HUES48 (cell line): ENCODE measurements at regions not wholly inside any gene's neighbourhood (a gene's known extent, or its start where the extent isn't known, plus 50 kb on each side); places are given as distances from the start of the nearest gene placed in this dataset.

Experiments used
- H3K27ac ChIP-seq: one replicate; pipeline ENCODE4 v1.7.0; 2013; ENCODE audit warnings: low read depth, low read length, inconsistent platforms
- H3K27me3 ChIP-seq: 2 replicates; pipeline ENCODE4 v1.6.1; 2013; ENCODE audit warnings: mild to moderate bottlenecking, low read length; ENCODE audit not compliant: control insufficient read depth, insufficient read depth
- H3K36me3 ChIP-seq: 2 replicates; pipeline ENCODE4 v1.6.1; 2013; ENCODE audit warnings: low read length; ENCODE audit not compliant: control insufficient read depth, insufficient read depth
- H3K4me1 ChIP-seq: 2 replicates; pipeline ENCODE4 v1.6.1; 2013; ENCODE audit warnings: mild to moderate bottlenecking, low read length; ENCODE audit not compliant: control insufficient read depth, insufficient read depth
- H3K4me3 ChIP-seq: 2 replicates; pipeline ENCODE4 v1.5.1; 2013; ENCODE audit warnings: mild to moderate bottlenecking, low read depth, low read length
- H3K9ac ChIP-seq: 2 replicates; pipeline ENCODE4 v1.6.1; 2013; ENCODE audit warnings: mild to moderate bottlenecking, low read depth, low read length, moderate library complexity
- H3K9me3 ChIP-seq: 2 replicates; pipeline ENCODE4 v1.6.1; 2013; ENCODE audit warnings: low read length; ENCODE audit not compliant: control insufficient read depth, insufficient read depth

DNA sequence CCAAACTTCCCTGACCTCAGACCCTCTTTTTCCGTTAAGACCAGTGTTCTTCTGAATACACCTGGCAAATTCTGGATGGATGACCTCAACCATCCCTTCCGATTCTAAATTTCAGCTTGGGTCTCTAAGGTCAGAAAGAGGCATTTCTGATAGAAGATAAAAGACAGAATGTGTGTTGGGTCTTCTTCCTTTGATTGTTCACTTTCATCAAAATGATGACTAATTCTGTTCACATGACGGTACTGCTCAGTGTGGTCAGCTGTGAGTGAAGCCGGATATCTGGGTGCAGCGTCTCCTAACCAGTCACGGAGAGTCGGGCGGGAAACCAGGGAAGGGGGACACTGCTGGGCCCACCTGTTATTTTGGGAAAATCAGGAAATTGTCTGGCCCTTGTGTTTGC is 151.6 kb upstream of the NAV2 start:
- Histone ChIP-seq H3K4me1 (peaks cover 3% of the 10 kb centered on the region; the same call in 1 of the 2 replicates), H3K27me3 (peaks cover 3% of the 10 kb centered on the region; the same call in 1 of the 2 replicates), H3K36me3 (no peaks in the 10 kb centered on the region), H3K27ac (no peak overlapping the region), H3K9me3 (no peaks in the 10 kb centered on the region), H3K9ac (no peak overlapping the region), H3K4me3 (no peak overlapping the region)

DNA sequence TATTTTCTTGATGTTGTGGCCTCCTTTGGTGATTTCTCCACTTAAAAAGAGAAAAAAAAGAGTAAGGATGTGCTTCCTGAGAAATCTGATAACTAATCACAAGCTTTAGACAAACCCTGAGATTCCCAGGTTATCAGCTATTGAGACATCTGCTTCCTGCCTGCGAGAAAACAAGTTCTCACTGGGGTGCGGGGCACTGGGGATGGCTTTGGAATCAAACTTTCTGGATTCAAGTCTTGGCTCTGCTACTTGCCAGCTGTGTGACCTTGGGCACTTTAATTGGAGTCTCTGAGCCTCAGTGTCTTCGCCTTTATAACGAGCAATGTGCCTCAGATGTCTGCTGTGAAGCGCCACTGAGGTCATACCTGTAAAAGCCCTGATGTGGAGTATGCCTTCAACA is 152.5 kb upstream of the NAV2 start:
- Histone ChIP-seq H3K4me3 (no peak overlapping the region), H3K36me3 (no peaks in the 10 kb centered on the region), H3K9me3 (no peaks in the 10 kb centered on the region), H3K27ac (no peak overlapping the region), H3K9ac (no peak overlapping the region), H3K4me1 (peaks cover 3% of the 10 kb centered on the region; the same call in 1 of the 2 replicates), H3K27me3 (peaks cover 1% of the 10 kb centered on the region; the same call in 1 of the 2 replicates)

DNA sequence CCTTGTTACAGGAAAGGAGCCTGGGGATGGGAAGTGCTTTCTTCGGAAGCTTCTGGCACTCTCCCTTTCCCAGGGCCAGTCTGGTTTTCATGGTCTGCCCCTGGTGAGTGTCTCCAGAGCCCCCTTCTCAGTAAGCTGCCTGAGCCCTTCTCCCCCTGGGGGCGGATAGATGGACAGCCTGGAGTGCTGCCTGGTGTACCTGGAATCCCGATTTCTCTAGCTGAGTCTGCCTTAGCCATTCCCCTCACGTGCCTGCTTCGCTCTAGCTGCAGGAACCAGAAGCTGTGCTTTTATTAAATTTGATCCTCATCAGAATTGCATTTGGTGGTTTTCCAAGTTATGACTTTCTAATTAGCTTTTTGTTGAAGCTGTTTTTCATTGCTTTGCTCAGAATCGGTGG is 152.9 kb upstream of the NAV2 start:
- Histone ChIP-seq H3K9ac (no peak overlapping the region), H3K36me3 (no peaks in the 10 kb centered on the region), H3K27ac (no peak overlapping the region), H3K4me1 (peaks cover 3% of the 10 kb centered on the region; the same call in 1 of the 2 replicates), H3K9me3 (no peaks in the 10 kb centered on the region), H3K27me3 (no peaks in the 10 kb centered on the region; the same call in 1 of the 2 replicates), H3K4me3 (no peak overlapping the region)

DNA sequence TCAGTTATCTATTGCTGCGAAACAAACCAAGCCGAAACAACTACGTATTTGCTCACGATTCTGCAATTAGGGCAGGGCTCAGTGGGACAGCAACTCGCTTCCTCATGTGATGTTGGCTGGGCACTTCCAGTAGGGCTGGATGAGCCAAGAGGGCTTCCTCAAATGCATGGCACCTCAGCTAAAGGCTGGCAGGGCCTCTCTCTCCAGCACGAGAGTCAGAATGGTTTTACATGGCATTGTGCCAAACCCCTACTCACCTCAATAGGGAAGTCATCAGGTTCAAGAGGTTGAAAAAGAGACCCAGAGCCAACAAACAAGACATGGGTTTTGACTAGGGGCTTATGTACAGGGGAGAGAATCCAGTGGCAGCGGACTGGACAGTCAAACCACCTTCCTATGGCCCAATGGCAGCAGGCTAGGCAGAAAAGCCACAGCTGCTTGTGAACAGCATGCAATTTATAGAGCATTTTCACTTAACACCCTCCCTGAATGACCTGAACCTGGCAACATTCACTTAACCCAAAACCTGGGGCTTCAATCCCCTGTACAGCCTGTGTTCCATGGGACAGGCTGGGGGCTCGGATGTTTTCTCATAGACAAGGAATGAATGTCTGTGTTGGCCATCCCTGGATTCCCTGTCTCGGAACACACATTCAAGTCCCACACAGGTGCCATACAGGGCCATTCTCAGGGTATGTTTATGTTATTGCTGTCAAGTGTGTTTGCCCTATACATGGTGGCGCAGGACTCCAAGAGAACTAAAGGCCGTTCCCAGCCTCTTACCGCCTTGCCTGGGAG is 154.2 kb upstream of the NAV2 start:
- Histone ChIP-seq H3K27ac (no peak overlapping the region), H3K4me3 (no peak overlapping the region), H3K36me3 (no peaks in the 10 kb centered on the region), H3K9ac (no peak overlapping the region), H3K27me3 (no peaks in the 10 kb centered on the region; the same call in 1 of the 2 replicates), H3K9me3 (no peaks in the 10 kb centered on the region), H3K4me1 (peaks cover 5% of the 10 kb centered on the region; the same call in 1 of the 2 replicates)

DNA sequence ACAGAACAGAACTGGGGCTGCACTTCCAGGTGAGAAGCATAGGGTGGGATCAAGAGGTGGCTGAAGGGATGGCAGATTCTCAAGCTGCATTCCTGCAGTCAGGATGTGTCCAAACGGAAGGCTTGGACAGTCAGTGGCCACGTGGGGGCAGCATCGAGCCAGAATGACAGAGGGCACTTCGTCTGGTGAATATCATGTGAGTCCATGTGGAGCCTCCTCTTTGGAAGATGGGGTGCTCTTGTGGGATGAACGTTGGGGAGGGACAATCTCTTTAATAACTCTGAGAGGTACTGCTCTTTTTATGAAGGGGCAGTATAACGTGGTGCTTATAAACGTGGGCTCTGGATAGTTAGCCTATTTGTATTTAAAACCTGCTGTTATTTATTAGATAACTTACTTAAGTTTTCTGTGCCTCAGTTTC is 154.9 kb upstream of the NAV2 start:
- no peaks in the 10 kb centered on the region for H3K9me3 ChIP-seq
- no peak overlapping the region for H3K4me3 ChIP-seq
- H3K27me3 ChIP-seq: no peaks in the 10 kb centered on the region; the same call in 1 of the 2 replicates
- H3K4me1 ChIP-seq: peaks cover 11% of the 10 kb centered on the region; the same call in 1 of the 2 replicates
- H3K27ac ChIP-seq: no peak overlapping the region
- H3K9ac ChIP-seq: no peak overlapping the region
- no peaks in the 10 kb centered on the region for H3K36me3 ChIP-seq

DNA sequence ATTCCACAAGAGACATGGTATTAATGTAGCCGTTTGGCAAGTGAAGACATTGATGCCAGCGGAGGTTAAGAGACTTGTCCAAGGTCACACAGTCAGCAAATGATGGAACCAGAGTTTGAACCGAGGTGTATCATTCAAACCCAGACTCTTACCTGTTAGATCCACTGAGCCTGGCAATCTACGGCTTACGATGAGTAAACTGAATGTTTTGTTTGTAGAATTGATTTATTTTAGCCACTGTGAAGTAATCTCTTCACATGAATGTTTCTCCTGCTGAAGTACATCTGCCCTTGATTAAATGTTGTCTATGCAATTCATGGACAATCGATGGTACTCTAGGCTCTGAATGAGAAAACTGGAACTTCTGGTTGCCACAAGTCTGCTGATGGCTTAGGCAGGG is 155.5 kb upstream of the NAV2 start:
- H3K4me3 ChIP-seq: no peak overlapping the region
- no peaks in the 10 kb centered on the region for H3K36me3 ChIP-seq
- H3K27ac ChIP-seq: no peak overlapping the region
- no peaks in the 10 kb centered on the region for H3K9me3 ChIP-seq
- H3K27me3 ChIP-seq: no peaks in the 10 kb centered on the region; the same call in 1 of the 2 replicates
- H3K4me1 ChIP-seq: peaks cover 11% of the 10 kb centered on the region; the same call in 1 of the 2 replicates
- no peak overlapping the region for H3K9ac ChIP-seq

DNA sequence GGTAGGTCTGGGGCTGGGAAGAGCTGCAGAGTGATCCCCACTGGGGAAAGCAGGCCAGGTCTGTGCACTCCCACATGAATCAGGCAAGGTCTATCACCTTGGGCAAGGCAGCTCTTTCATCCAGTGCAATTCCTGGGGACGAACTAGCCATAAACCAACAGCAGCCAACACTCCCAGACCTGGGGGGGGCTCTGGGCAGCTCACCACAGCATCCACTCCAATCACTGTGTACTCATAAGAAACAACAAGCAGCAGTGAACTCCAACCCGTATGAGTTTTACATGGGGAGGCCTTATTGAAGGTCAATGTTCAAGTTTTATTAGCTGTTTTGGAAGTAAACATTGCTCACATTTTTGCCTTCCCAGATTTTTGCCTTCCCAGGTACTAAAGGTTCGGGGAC is 157.4 kb upstream of the NAV2 start:
- Histone ChIP-seq H3K4me1 (peaks cover 11% of the 10 kb centered on the region; the same call in 1 of the 2 replicates), H3K27ac (no peak overlapping the region), H3K9ac (no peak overlapping the region), H3K27me3 (no peaks in the 10 kb centered on the region), H3K4me3 (no peak overlapping the region), H3K9me3 (no peaks in the 10 kb centered on the region), H3K36me3 (no peaks in the 10 kb centered on the region)

DNA sequence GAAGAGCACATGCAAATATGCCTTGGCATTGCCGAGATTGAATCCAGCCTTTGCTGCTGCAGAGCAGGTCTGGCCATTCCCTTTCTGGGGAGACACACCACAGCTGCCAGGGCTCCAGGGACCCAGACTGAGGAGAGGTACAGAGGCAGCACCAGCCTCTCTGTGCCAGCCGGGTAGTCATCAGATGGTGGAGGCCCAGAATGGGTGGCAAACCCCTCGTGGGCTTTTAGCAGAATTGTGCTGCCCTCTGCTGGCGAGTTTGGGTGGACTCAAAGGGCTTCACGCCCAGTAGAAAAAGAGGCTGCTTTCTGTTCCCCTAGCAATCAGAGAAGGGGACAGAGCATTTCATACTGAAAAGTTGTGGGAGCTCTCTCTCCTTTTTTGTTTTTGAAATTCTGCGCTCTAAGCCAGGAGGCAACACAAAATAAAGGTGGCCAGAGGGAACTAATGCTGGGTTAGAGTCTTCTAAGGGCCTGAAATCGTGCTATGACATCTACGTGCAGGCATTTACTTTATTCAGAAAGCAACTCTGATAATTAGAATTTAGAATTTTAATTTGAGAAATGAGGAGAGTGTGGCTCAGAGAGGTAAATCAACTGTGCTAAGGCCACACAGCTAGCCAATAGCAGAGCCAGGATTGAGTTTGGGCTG is 158.8 kb upstream of the NAV2 start:
- H3K4me1 ChIP-seq: peaks cover 11% of the 10 kb centered on the region; the same call in 1 of the 2 replicates
- no peak overlapping the region for H3K9ac ChIP-seq
- no peaks in the 10 kb centered on the region for H3K9me3 ChIP-seq
- H3K4me3 ChIP-seq: no peak overlapping the region
- no peak overlapping the region for H3K27ac ChIP-seq
- no peaks in the 10 kb centered on the region for H3K36me3 ChIP-seq
- no peaks in the 10 kb centered on the region for H3K27me3 ChIP-seq

DNA sequence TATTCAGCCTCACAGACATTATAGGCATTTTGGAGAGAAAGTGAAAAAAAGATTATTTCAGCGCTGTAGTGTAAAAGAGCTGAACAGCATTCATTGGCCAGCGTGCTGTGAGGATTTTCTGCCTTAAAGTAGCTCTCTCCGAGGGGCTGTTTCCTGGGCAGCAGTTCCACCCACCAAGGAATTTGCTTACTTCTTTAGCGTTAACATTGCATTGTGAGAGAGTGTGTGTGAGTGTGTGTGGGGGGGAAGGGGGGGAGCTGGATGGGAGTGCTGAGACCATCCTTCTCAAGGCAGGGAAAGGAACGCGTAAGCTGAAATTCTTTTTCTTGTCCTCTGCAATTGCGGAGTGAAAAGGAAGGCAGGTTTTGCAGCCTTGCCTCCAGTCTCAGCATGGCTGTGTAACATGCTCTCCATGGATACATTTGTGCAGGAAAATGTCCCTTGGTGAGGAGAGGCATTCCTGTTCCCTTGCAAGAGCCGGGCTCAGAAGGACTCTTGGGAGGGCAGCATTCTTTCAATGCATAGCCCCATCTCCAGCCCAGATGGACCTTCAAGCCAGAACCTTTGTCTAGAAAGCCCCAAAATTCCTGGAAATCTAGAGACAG is 159.9 kb upstream of the NAV2 start:
- no peak overlapping the region for H3K27ac ChIP-seq
- peaks cover 11% of the 10 kb centered on the region; the same call in 1 of the 2 replicates for H3K4me1 ChIP-seq
- H3K4me3 ChIP-seq: no peak overlapping the region

DNA sequence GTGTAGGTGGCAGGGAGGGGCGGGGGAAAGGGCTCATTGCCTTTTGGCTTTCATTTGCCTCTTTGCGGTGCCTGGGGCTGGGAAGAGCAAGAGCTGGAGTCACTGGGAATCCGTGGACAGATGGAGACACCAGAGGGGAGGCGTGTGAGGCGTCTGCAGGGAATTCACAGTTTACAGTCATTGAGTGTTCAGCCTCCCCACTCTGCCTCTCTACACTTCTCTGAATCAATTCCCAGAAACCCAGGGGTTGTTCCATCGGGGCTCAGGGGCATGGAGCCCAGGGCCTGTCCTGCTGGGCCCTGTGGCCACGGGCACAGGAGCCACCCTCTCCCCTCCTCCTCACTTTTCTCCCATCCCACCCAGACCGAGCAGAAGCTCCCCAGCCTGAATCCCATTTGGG is 160.5 kb upstream of the NAV2 start:
- Histone ChIP-seq H3K27me3 (no peaks in the 10 kb centered on the region), H3K9ac (no peak overlapping the region)

More for the DNA sequence above, 159.9 kb upstream of the NAV2 start:
- Histone ChIP-seq H3K9me3 (no peaks in the 10 kb centered on the region), H3K36me3 (no peaks in the 10 kb centered on the region), H3K9ac (no peak overlapping the region), H3K27me3 (no peaks in the 10 kb centered on the region)

More for the DNA sequence above, 160.5 kb upstream of the NAV2 start:
- Histone ChIP-seq H3K27ac (no peak overlapping the region), H3K4me1 (peaks cover 11% of the 10 kb centered on the region; the same call in 1 of the 2 replicates), H3K4me3 (no peak overlapping the region), H3K9me3 (no peaks in the 10 kb centered on the region), H3K36me3 (no peaks in the 10 kb centered on the region)
